Stimulated activated naive CD8-positive, alpha-beta T cell treated with anti-CD3 and anti-CD28 coated beads, Interleukin-15, amount 100 ng/mL, for 72 hours (primary cell): ENCODE measurements at regions not wholly inside any gene's neighbourhood (a gene's known extent, or its start where the extent isn't known, plus 50 kb on each side); places are given as distances from the start of the nearest gene placed in this dataset.

Experiments
- ATAC-seq: fragments of 150-1000 bp; cut with Tn5 transposase; 2 replicates; pipeline ENCODE4 v1.10.0; 2021; ENCODE audit warnings: mild to moderate bottlenecking, moderate library complexity
- DNase-seq, 2 donors: peaks; one replicate each; pipeline ENCODE4 v3.0.0; 2021 to 2022
- H3K27ac Mint-ChIP-seq, 2 donors: one replicate each; pipeline ENCODE4 v1.8.0; 2022; ENCODE audit warnings: mild to moderate bottlenecking in 2 of 2, mixed read lengths in 2 of 2, moderate library complexity in 2 of 2
- H3K27me3 Mint-ChIP-seq: one replicate; pipeline ENCODE4 v1.8.0; 2022; ENCODE audit warnings: mixed read lengths
- H3K4me1 Mint-ChIP-seq: one replicate; pipeline ENCODE4 v1.8.0; 2022; ENCODE audit warnings: mild to moderate bottlenecking, mixed read lengths
- H3K4me3 Mint-ChIP-seq, 2 donors: one replicate each; pipeline ENCODE4 v1.8.0; 2022; ENCODE audit warnings: mild to moderate bottlenecking in 2 of 2, mixed read lengths in 2 of 2, moderate library complexity in 1 of 2
- H3K9me3 Mint-ChIP-seq, 2 donors: one replicate each; pipeline ENCODE4 v1.8.0; 2022; ENCODE audit warnings: mixed read lengths in 2 of 2

GRCh38 chr9:90433398-90433941 lies 209.2 kb downstream of the DIRAS2 start:
- no peak for ATAC-seq
- Mint-ChIP-seq H3K4me1 (no peaks in the 10 kb centered on the region), H3K4me3 (no peak overlapping the region), H3K9me3 (no peaks in the 10 kb centered on the region), H3K27ac (no peak overlapping the region), H3K27me3 (peaks cover 25% of the 10 kb centered on the region)
- DNase-seq = no peak

GRCh38 chr9:90441814-90442213 lies 200.8 kb downstream of the DIRAS2 start:
- no peak for DNase-seq
- no peak for ATAC-seq
- Mint-ChIP-seq H3K9me3 (peaks cover 0 to 10% of the 10 kb centered on the region in 2 donors), H3K4me3 (no peak overlapping the region), H3K27ac (no peak overlapping the region), H3K4me1 (no peaks in the 10 kb centered on the region), H3K27me3 (peaks cover 20% of the 10 kb centered on the region)

- no peaks in the 10 kb centered on the region for H3K4me1 Mint-ChIP-seq
- no peak overlapping the region for H3K4me3 Mint-ChIP-seq
- no peak overlapping the region for H3K27ac Mint-ChIP-seq
- no peak for DNase-seq
- peaks cover 0 to 10% of the 10 kb centered on the region in 2 donors for H3K9me3 Mint-ChIP-seq
- ATAC-seq = no peak
- H3K27me3 Mint-ChIP-seq = peaks cover 20% of the 10 kb centered on the region
Measured at GRCh38 chr9:90442723-90443122, 199.9 kb downstream of the DIRAS2 start.

- Mint-ChIP-seq H3K4me1 (no peaks in the 10 kb centered on the region), H3K4me3 (no peak overlapping the region), H3K27me3 (peaks cover 20% of the 10 kb centered on the region), H3K9me3 (peaks cover 0 to 4% of the 10 kb centered on the region in 2 donors), H3K27ac (no peak overlapping the region)
- ATAC-seq = no peak
- DNase-seq = no peak
Measured at GRCh38 chr9:90444609-90445204, 197.9 kb downstream of the DIRAS2 start.

- Mint-ChIP-seq H3K27me3 (peaks cover 25% of the 10 kb centered on the region), H3K9me3 (no peaks in the 10 kb centered on the region), H3K4me1 (no peaks in the 10 kb centered on the region), H3K4me3 (no peak overlapping the region), H3K27ac (no peak overlapping the region)
- DNase-seq (no peak), ATAC-seq (no peak)
Measured at GRCh38 chr9:90445391-90445790, 197.2 kb downstream of the DIRAS2 start.

GRCh38 chr9:90446200-90446948 lies 196.2 kb downstream of the DIRAS2 start:
- Mint-ChIP-seq H3K27ac (no peak overlapping the region), H3K27me3 (peaks cover 30% of the 10 kb centered on the region), H3K4me3 (no peak overlapping the region), H3K4me1 (no peaks in the 10 kb centered on the region), H3K9me3 (no peaks in the 10 kb centered on the region)
- DNase-seq (no peak), ATAC-seq (no peak)

- DNase-seq (no peak), ATAC-seq (no peak)
- Mint-ChIP-seq H3K4me1 (no peaks in the 10 kb centered on the region), H3K4me3 (no peak overlapping the region), H3K9me3 (no peaks in the 10 kb centered on the region), H3K27me3 (peaks cover 18% of the 10 kb centered on the region), H3K27ac (no peak overlapping the region)
Measured at GRCh38 chr9:90447773-90448172, 194.9 kb downstream of the DIRAS2 start.

GRCh38 chr9:90449213-90449925 lies 193.3 kb downstream of the DIRAS2 start:
- Mint-ChIP-seq H3K9me3 (no peaks in the 10 kb centered on the region), H3K4me1 (no peaks in the 10 kb centered on the region), H3K27ac (no peak overlapping the region), H3K4me3 (no peak overlapping the region), H3K27me3 (peaks cover 10% of the 10 kb centered on the region)
- DNase-seq (no peak), ATAC-seq (no peak)

GRCh38 chr9:90451804-90452203 lies 190.8 kb downstream of the DIRAS2 start:
- ATAC-seq (no peak), DNase-seq (no peak)
- Mint-ChIP-seq H3K27me3 (peaks cover 10% of the 10 kb centered on the region), H3K9me3 (no peaks in the 10 kb centered on the region), H3K4me3 (no peak overlapping the region), H3K4me1 (no peaks in the 10 kb centered on the region), H3K27ac (no peak overlapping the region)

GRCh38 chr9:90455316-90455715 lies 187.3 kb downstream of the DIRAS2 start:
- H3K27me3 Mint-ChIP-seq = peaks cover 6% of the 10 kb centered on the region
- no peak for DNase-seq
- no peaks in the 10 kb centered on the region for H3K4me1 Mint-ChIP-seq
- no peak overlapping the region for H3K27ac Mint-ChIP-seq
- ATAC-seq = no peak
- H3K9me3 Mint-ChIP-seq = no peaks in the 10 kb centered on the region
- no peak overlapping the region for H3K4me3 Mint-ChIP-seq

- ATAC-seq (no peak), DNase-seq (no peak)
- Mint-ChIP-seq H3K27me3 (no peaks in the 10 kb centered on the region), H3K4me1 (no peaks in the 10 kb centered on the region), H3K9me3 (no peaks in the 10 kb centered on the region), H3K27ac (no peak overlapping the region), H3K4me3 (no peak overlapping the region)
Measured at GRCh38 chr9:90457386-90458190, 185.0 kb downstream of the DIRAS2 start.

- no peaks in the 10 kb centered on the region for H3K4me1 Mint-ChIP-seq
- ATAC-seq = no peak
- no peak overlapping the region for H3K4me3 Mint-ChIP-seq
Measured at GRCh38 chr9:90458485-90458884, 184.1 kb downstream of the DIRAS2 start.

GRCh38 chr9:90459321-90459720 lies 183.3 kb downstream of the DIRAS2 start:
- Mint-ChIP-seq H3K27ac (peak overlapping the region in 1 of 2 donors; percentile 34), H3K27me3 (no peaks in the 10 kb centered on the region), H3K9me3 (no peaks in the 10 kb centered on the region), H3K4me1 (no peaks in the 10 kb centered on the region), H3K4me3 (no peak overlapping the region)
- no peak for DNase-seq
- no peak for ATAC-seq

More at GRCh38 chr9:90458485-90458884, 184.1 kb downstream of the DIRAS2 start:
- H3K9me3 Mint-ChIP-seq = no peaks in the 10 kb centered on the region
- H3K27me3 Mint-ChIP-seq = no peaks in the 10 kb centered on the region
- peak overlapping the region in 1 of 2 donors; percentile 6 for H3K27ac Mint-ChIP-seq
- DNase-seq = no peak

- Mint-ChIP-seq H3K9me3 (no peaks in the 10 kb centered on the region), H3K4me3 (no peak overlapping the region), H3K27me3 (no peaks in the 10 kb centered on the region), H3K27ac (no peak overlapping the region), H3K4me1 (no peaks in the 10 kb centered on the region)
- ATAC-seq (no peak), DNase-seq (no peak)
Measured at GRCh38 chr9:90460220-90460619, 182.4 kb downstream of the DIRAS2 start.

GRCh38 chr9:90464978-90465377 lies 177.6 kb downstream of the DIRAS2 start:
- Mint-ChIP-seq H3K27ac (no peak overlapping the region), H3K4me1 (no peaks in the 10 kb centered on the region), H3K27me3 (peaks cover 3% of the 10 kb centered on the region), H3K4me3 (no peak overlapping the region), H3K9me3 (no peaks in the 10 kb centered on the region)
- no peak for DNase-seq
- no peak for ATAC-seq
